Mucosa of stomach (tissue), 1 donor: ENCODE measurements at regions not wholly inside any gene's neighbourhood (a gene's known extent, or its start where the extent isn't known, plus 50 kb on each side); places are given as distances from the start of the nearest gene placed in this dataset.
"Not testable (repeated sequence)": the region's sequence is repeated elsewhere in the genome, so short reads cannot be mapped to it uniquely, and the experiment has no call there.

Experiments used
- H3K27me3 ChIP-seq: one replicate; pipeline ENCODE4 v1.7.0; 2013; ENCODE audit warnings: mild to moderate bottlenecking, low read length; ENCODE audit not compliant: control insufficient read depth, insufficient read depth
- H3K36me3 ChIP-seq: one replicate; pipeline ENCODE4 v1.7.0; 2013; ENCODE audit warnings: low read length; ENCODE audit not compliant: control insufficient read depth, insufficient read depth
- H3K4me1 ChIP-seq: one replicate; pipeline ENCODE4 v1.7.0; 2013; ENCODE audit warnings: mild to moderate bottlenecking, low read length; ENCODE audit not compliant: control insufficient read depth, insufficient read depth
- H3K4me3 ChIP-seq: one replicate; pipeline ENCODE4 v1.7.0; 2013; ENCODE audit warnings: low read length
- H3K9ac ChIP-seq: one replicate; pipeline ENCODE4 v1.7.0; 2013; ENCODE audit warnings: mild to moderate bottlenecking, low read length, moderate library complexity
- H3K9me3 ChIP-seq: one replicate; pipeline ENCODE4 v1.7.0; 2013; ENCODE audit warnings: mild to moderate bottlenecking, low read length, moderate library complexity; ENCODE audit not compliant: control insufficient read depth
- donor health status: Pancreatic carcinoma.

DNA sequence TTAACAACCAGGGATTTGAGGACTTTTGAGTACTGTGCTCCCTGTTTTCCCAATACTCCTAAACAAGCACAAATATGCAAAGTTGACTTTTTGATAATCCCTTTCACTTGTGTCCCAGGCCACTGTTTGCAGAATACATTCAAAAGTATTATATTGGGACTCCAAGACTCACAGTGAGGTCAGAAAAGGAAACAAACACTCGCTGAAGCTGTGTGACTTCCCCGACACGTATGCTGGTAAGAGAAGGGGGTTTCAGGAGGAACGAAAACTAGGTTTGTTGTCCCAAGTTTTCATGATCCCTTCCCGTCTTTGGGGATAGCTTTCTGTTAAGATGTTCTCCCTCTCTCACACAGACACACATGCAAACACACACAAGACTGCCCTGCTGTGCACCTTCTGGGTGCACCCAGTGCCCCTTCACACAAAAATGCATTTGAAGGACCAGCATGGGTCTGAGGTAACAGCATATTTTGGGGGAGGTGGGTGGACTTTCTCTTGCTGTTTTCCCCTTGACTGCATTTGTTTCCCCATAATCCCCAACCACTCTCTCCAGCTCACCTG is 225.2 kb upstream of the PRICKLE2 start:
- Histone ChIP-seq H3K9ac (no peak overlapping the region), H3K4me1 (no peaks in the 10 kb centered on the region), H3K36me3 (no peaks in the 10 kb centered on the region), H3K4me3 (no peak overlapping the region), H3K27me3 (peaks cover 3% of the 10 kb centered on the region), H3K9me3 (no peaks in the 10 kb centered on the region)

DNA sequence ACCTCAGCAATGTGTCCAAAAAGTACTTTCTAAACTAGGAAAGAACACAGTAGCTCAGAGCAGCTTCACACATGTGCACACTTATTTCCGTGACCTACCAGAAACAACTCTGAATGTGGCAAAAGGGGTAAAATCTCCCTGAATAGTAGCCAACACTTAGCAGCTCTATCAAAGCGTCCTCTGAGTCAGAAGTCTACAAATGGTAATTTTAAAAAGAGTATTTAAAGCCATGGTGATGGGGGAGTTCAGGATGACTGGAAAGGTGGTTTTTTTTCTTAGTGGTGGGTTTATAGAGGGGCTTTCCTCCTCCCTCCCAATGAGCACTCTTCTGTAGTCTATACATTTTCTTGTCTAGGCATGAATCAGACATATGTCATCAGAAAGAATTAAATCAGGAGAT is 223.8 kb upstream of the PRICKLE2 start:
- Histone ChIP-seq H3K36me3 (no peaks in the 10 kb centered on the region), H3K4me1 (no peaks in the 10 kb centered on the region), H3K4me3 (no peak overlapping the region), H3K9me3 (no peaks in the 10 kb centered on the region), H3K27me3 (peaks cover 13% of the 10 kb centered on the region), H3K9ac (no peak overlapping the region)

DNA sequence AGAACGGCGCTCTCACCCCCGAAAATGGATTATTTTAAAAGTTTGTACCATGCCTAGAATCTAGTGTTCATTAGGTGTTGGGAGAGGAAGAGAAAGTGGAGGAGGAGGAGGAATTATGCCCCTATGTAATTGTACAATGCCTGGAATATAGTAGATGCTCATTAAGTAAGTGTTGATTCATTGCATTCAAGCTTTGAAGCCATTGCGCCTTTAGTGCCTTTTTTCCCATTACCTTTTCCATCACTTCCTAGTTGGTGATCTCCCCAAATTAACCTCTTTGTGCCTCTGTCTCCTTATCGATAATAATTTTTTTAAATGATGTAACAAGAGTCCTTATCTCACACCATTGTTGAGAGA is 220.7 kb upstream of the PRICKLE2 start:
- H3K36me3 ChIP-seq: no peaks in the 10 kb centered on the region
- no peak overlapping the region for H3K9ac ChIP-seq
- H3K27me3 ChIP-seq: peaks cover 13% of the 10 kb centered on the region
- no peak overlapping the region for H3K4me3 ChIP-seq
- H3K4me1 ChIP-seq: peaks cover 7% of the 10 kb centered on the region
- H3K9me3 ChIP-seq: no peaks in the 10 kb centered on the region

DNA sequence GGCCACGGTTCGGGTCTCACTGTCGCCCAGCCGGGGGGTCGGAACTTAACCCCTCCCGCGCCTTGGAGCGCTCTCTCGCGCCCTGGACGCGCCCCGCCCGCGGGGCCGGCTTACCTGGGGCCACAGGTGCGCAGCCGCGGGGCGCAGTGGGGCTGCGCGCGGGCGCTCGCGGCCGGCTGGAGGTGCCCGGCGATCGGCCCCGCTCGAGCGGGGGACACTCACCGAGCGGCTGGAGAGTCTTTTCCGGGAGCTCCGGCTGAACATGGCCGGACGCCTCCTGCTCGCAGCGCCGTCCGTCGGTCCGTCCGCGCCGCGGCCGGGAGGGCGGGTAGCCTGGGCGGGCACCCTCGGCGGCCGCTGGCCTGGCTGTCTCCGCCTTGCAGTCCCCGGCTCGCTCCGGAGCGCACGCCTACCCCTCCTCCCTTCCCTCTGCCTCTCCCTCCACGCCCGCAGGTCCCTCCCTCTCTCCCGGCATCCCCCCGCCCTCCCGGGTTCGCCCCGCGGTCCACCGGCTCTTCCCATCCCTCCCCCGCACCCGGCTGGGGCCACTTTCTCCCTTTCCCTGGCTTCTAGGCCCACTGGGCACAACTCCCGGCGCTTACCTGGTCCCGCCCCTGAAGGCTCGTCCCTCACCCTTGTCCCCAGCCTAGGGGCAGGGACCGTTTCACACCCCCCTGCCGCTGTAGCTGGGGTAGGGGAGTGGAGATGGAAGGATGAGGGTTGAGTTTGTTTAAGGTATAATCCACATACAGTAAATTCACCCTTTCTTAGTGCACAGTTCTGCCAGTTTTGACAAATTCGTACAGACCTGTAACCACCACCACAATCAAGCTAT is 220.1 kb upstream of the PRICKLE2 start:
- Histone ChIP-seq H3K9me3 (no peaks in the 10 kb centered on the region), H3K4me1 (peaks cover 7% of the 10 kb centered on the region), H3K36me3 (no peaks in the 10 kb centered on the region), H3K9ac (no peak overlapping the region), H3K4me3 (no peak overlapping the region), H3K27me3 (peaks cover 13% of the 10 kb centered on the region)

DNA sequence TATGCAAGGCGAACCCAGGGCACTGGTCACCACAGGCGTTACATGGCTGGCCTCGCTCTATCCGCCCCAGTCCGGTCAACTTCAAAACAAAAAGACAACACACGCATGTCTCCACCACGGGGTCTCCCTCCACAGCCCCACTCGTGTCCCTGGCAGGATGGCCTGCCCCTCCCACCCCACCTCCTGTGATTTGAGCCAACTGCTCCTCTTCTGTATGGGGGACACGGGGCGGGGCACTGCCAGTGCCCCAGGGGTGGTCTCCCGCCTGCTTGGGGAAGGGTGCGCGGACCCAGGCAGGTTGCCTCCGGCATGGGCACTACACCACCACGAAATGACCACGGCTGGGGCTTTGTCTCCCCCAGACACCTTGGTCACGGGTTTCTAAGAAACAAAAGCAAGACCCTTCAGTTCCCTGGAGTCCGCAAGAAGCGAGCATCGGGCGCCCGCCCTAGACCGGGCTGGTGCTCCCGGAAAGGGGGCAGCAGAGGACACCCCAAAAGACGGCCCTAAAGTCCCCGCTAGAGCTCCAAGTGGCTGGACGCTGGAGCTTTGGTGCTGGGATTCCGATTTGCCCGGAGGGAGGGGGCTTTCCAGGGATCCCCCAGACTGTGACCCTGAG is 219.3 kb upstream of the PRICKLE2 start:
- H3K4me1 ChIP-seq: peaks cover 7% of the 10 kb centered on the region
- no peak overlapping the region for H3K4me3 ChIP-seq
- H3K9me3 ChIP-seq: no peaks in the 10 kb centered on the region
- no peak overlapping the region for H3K9ac ChIP-seq
- H3K27me3 ChIP-seq: peaks cover 13% of the 10 kb centered on the region
- no peaks in the 10 kb centered on the region for H3K36me3 ChIP-seq

DNA sequence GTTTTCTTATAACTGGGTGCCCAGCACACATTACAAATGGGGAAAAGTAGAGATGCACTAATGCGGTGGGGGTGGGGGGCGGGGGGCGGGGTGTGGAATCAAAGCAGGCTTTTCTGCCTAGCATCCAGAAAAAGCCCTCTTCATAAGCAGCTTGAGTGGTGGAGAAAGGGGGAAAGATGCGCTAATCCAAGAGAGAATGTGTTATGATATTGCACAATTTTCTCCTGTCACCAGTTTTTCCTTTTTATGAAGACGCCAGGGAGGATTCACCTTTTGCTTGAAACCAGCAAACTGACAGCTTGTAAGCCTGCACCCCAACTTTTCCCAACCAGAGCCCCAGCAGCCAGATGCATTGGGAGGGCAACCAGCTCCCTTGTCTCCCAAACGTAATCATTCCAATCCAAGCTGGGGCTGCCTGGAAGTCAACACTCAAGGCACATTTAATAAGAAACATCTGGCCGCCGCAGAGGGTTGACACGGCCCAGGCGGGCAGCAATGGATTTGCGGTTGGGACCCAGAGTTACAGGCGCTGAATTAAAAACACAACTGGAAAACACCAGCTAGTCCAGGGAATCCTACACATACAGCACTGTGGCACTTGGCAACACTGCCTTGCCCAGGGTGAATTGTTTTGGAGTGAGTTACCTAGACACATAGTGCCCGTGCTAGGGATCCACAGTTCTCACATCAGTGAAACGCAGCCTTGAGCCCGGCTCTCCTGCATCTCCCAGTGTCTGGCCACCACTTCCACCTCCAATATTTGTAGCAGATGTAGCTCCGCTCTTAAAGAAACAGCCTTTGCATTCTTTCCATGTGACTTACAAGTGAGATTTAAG is 218.5 kb upstream of the PRICKLE2 start:
- H3K9ac ChIP-seq: no peak overlapping the region
- peaks cover 7% of the 10 kb centered on the region for H3K4me1 ChIP-seq
- H3K36me3 ChIP-seq: no peaks in the 10 kb centered on the region
- H3K9me3 ChIP-seq: no peaks in the 10 kb centered on the region
- H3K27me3 ChIP-seq: peaks cover 13% of the 10 kb centered on the region
- H3K4me3 ChIP-seq: no peak overlapping the region

DNA sequence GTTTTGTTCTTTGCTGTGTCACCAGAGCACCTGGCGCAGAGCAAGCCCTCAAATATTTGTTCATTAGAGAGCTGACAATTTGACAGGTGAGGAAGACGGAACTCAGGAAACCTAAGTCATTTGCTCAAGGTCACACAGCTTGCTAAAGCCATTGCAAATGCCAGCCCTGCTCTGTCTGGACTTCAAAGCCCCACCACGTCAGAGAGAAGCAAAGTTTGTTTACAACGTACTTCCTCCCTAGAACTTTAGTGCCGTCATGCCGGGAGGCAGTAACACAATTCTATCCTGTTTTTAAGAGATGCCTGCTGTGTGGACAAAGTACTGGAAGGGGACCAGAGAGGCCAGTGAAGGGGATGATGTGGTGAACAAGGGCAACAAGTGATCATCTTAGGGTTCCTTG is 216.6 kb upstream of the PRICKLE2 start:
- H3K4me3 ChIP-seq: no peak overlapping the region
- H3K9me3 ChIP-seq: no peaks in the 10 kb centered on the region
- peaks cover 7% of the 10 kb centered on the region for H3K4me1 ChIP-seq
- no peaks in the 10 kb centered on the region for H3K36me3 ChIP-seq
- peaks cover 13% of the 10 kb centered on the region for H3K27me3 ChIP-seq
- H3K9ac ChIP-seq: no peak overlapping the region

DNA sequence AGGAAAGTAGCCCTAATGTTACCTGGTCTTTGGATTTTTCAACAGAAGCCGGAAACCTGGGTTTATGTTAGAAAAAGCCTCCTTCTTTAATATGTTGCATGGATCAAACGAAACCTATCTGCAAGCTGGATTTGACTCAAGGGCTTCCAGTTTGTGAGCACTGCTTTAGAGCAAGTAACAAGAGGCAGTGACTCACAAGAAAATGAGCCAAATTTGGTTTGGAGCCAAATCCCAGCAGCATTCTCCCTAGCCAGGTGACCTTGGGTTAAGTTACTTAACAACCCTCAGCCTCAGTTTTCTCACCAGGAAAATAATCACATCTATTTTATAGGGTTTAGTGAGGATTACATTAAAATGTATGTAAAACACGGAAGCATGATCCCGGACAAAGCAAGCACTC is 215.2 kb upstream of the PRICKLE2 start:
- no peaks in the 10 kb centered on the region for H3K36me3 ChIP-seq
- no peaks in the 10 kb centered on the region for H3K9me3 ChIP-seq
- H3K4me3 ChIP-seq: no peak overlapping the region
- no peak overlapping the region for H3K9ac ChIP-seq
- H3K4me1 ChIP-seq: peaks cover 7% of the 10 kb centered on the region
- H3K27me3 ChIP-seq: peaks cover 10% of the 10 kb centered on the region

DNA sequence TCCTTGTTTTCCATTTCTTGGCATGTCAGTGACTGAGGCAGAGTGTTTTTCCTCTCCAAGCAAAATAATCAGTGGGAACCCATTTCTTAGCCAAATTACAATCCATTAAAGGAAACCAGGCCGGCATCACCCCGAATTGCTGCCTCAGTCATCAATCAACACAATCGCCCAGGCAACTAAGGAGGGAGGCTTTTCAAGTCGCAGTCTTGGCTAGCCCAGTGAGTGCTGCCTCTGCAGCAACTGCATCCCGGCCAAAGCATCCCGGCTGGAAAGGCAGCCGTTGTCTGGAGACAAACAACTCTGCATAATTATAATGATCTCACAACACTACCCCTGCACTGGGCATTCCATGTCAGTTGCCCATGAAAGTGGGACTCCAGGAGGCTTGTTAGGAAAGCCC is 213.5 kb upstream of the PRICKLE2 start:
- no peak overlapping the region for H3K9ac ChIP-seq
- no peaks in the 10 kb centered on the region for H3K27me3 ChIP-seq
- H3K4me1 ChIP-seq: peaks cover 7% of the 10 kb centered on the region
- no peaks in the 10 kb centered on the region for H3K9me3 ChIP-seq
- no peak overlapping the region for H3K4me3 ChIP-seq
- H3K36me3 ChIP-seq: no peaks in the 10 kb centered on the region

DNA sequence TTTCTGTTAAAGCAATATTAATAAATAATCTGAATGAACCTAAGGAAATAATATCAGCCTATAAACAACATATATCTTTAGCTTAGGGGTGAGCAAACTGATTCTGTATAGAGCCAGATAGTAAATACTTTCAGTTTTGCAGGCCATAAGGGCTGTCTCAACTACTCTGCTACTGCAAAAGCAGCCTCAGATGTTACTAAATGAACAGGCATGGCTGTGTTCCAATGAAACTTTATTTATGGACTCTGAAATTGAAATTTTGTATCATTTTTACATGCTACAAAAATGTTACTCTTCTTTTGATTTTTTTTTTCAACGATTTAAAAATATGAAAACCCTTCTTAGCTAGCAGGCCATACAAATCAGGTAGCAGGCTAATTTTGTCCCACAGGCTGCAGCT is 212.8 kb upstream of the PRICKLE2 start:
- no peaks in the 10 kb centered on the region for H3K27me3 ChIP-seq
- H3K4me1 ChIP-seq: peaks cover 7% of the 10 kb centered on the region
- H3K9me3 ChIP-seq: no peaks in the 10 kb centered on the region
- no peaks in the 10 kb centered on the region for H3K36me3 ChIP-seq
- H3K4me3 ChIP-seq: no peak overlapping the region
- no peak overlapping the region for H3K9ac ChIP-seq

DNA sequence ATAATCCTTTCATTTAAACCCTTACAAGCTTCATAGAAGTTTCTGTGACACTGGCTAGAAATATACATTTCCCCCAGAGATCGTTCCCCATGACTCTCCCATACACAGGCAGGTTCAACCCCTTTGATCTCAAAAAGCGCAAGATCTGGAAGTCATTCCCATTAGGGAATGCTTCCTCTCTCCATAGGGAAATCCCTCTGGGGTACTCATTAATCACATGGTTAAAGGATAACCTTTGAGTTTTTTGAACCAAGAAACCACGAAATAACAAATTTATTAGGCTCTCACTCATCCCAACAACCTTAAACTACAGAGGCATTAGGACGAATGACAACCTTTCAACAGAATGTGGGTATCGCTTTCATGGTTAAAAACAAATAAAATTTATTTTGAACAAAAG is 211.9 kb upstream of the PRICKLE2 start:
- H3K4me1 ChIP-seq: peaks cover 6% of the 10 kb centered on the region
- H3K27me3 ChIP-seq: no peaks in the 10 kb centered on the region
- H3K9me3 ChIP-seq: no peaks in the 10 kb centered on the region
- no peak overlapping the region for H3K4me3 ChIP-seq
- no peak overlapping the region for H3K9ac ChIP-seq
- no peaks in the 10 kb centered on the region for H3K36me3 ChIP-seq

DNA sequence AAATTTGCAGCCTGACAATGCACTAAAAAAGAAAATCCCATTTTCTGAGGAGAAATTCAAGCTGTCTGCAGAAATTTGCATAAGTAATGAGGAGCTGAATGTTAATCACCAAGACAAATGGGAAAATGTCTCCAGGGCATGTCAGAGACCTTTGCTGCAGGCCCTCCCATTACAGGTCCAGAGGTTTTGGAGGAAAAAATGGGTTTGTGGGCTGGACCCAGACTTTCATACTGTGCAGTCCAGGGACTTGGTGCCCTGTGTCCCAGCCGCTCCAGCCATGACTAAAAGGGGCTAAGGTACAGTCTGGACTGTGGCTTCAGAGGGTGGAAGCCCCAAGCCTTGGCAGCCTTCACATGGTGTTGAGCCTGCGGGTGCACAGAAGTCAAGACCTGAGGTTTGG is 209.8 kb upstream of the PRICKLE2 start:
- not testable (repeated sequence) for H3K4me1 ChIP-seq, H3K9ac ChIP-seq, H3K27me3 ChIP-seq, H3K36me3 ChIP-seq, H3K4me3 ChIP-seq, H3K9me3 ChIP-seq
